ENCODE measurements at regions not wholly inside any gene's neighbourhood (a gene's known extent, or its start where the extent isn't known, plus 50 kb on each side); places are given as distances from the start of the nearest gene placed in this dataset.

- TF ChIP-seq EZH2phosphoT487 (IDR thresholded peaks at IDR 0.05; ENCODE audit: low read depth, severe bottlenecking, unreplicated experiment) (no peak), CTCF (IDR thresholded peaks at IDR 0.05; ENCODE audit: poor library complexity) (no peak), EZH2 (IDR thresholded peaks at IDR 0.05; ENCODE audit: borderline replicate concordance) (no peak)
- Histone ChIP-seq H2AFZ (no peak overlapping the region), H3K4me2 (no peak overlapping the region), H3K36me3 (replicated peaks; ENCODE audit: insufficient read depth, low read depth) (no peaks in the 10 kb centered on the region), H3K4me3 (no peak overlapping the region), H4K20me1 (ENCODE audit: insufficient read depth, poor library complexity, severe bottlenecking) (no peaks in the 10 kb centered on the region), H3K4me1 (ENCODE audit: insufficient read depth) (no peaks in the 10 kb centered on the region), H3K27me3 (no peaks in the 10 kb centered on the region), H3K27ac (no peak overlapping the region), H3K9me3 (ENCODE audit: low read depth) (no peaks in the 10 kb centered on the region), H3K9me2 (replicated peaks; ENCODE audit: insufficient read depth) (no peaks in the 10 kb centered on the region), H3K79me2 (no peaks in the 10 kb centered on the region)
- no peak for DNase-seq (ENCODE audit: low spot score)
- WGBS (ENCODE audit: low lambda C conversion rate, missing lambda C conversion rate), result 92% methylated on average over 6 of the region's 6 CpGs
Observed at GRCh38 chr18:7341581-7342337, 110.9 kb downstream of the LRRC30 start.

GRCh38 chr18:7349181-7349837, 118.4 kb downstream of the LRRC30 start:
- no peaks in the 10 kb centered on the region for H3K27me3 ChIP-seq
- no peaks in the 10 kb centered on the region for H3K9me3 ChIP-seq (ENCODE audit: low read depth)
- no peak for TF ChIP-seq EZH2 (IDR thresholded peaks at IDR 0.05; ENCODE audit: borderline replicate concordance)
- no peak for TF ChIP-seq EZH2phosphoT487 (IDR thresholded peaks at IDR 0.05; ENCODE audit: low read depth, severe bottlenecking, unreplicated experiment)
- H3K79me2 ChIP-seq, result no peaks in the 10 kb centered on the region
- no peak for DNase-seq (ENCODE audit: low spot score)
- no peak overlapping the region for H3K27ac ChIP-seq
- no peaks in the 10 kb centered on the region for H3K36me3 ChIP-seq (replicated peaks; ENCODE audit: insufficient read depth, low read depth)
- no peak overlapping the region for H3K4me2 ChIP-seq
- H3K4me1 ChIP-seq (ENCODE audit: insufficient read depth), result no peaks in the 10 kb centered on the region
- H4K20me1 ChIP-seq (ENCODE audit: insufficient read depth, poor library complexity, severe bottlenecking), result no peaks in the 10 kb centered on the region
- WGBS (ENCODE audit: low lambda C conversion rate, missing lambda C conversion rate), result 87% methylated on average over 6 of the region's 6 CpGs
- no peak overlapping the region for H3K4me3 ChIP-seq
- H3K9me2 ChIP-seq (replicated peaks; ENCODE audit: insufficient read depth), result no peaks in the 10 kb centered on the region
- no peak overlapping the region for H2AFZ ChIP-seq

GRCh38 chr18:7358989-7359726, 128.3 kb downstream of the LRRC30 start:
- no peaks in the 10 kb centered on the region for H3K79me2 ChIP-seq
- no peak overlapping the region for H2AFZ ChIP-seq
- 33% methylated on average over 8 of the region's 8 CpGs for WGBS (ENCODE audit: low lambda C conversion rate, missing lambda C conversion rate)
- H3K4me2 ChIP-seq, result no peak overlapping the region
- TF ChIP-seq CTCF (IDR thresholded peaks at IDR 0.05; ENCODE audit: poor library complexity), result no peak
- no peak for TF ChIP-seq EZH2 (IDR thresholded peaks at IDR 0.05; ENCODE audit: borderline replicate concordance)
- no peak for TF ChIP-seq EZH2phosphoT487 (IDR thresholded peaks at IDR 0.05; ENCODE audit: low read depth, severe bottlenecking, unreplicated experiment)
- H3K4me1 ChIP-seq (ENCODE audit: insufficient read depth), result no peaks in the 10 kb centered on the region
- no peaks in the 10 kb centered on the region for H3K9me2 ChIP-seq (replicated peaks; ENCODE audit: insufficient read depth)
- no peaks in the 10 kb centered on the region for H3K9me3 ChIP-seq (ENCODE audit: low read depth)
- H4K20me1 ChIP-seq (ENCODE audit: insufficient read depth, poor library complexity, severe bottlenecking), result no peaks in the 10 kb centered on the region
- no peak overlapping the region for H3K4me3 ChIP-seq
- H3K36me3 ChIP-seq (replicated peaks; ENCODE audit: insufficient read depth, low read depth), result no peaks in the 10 kb centered on the region
- no peak overlapping the region for H3K27ac ChIP-seq
- DNase-seq (ENCODE audit: low spot score), result no peak
- no peaks in the 10 kb centered on the region for H3K27me3 ChIP-seq

Data from hepatocyte (in vitro differentiated cells).